ENCODE measurements at regions not wholly inside any gene's neighbourhood (a gene's known extent, or its start where the extent isn't known, plus 50 kb on each side); places are given as distances from the start of the nearest gene placed in this dataset.
A peak's percentile ranks its signal among the peaks of the same experiment; 100 is the strongest.
"Not testable (repeated sequence)": the region's sequence is repeated elsewhere in the genome, so short reads cannot be mapped to it uniquely, and the experiment has no call there.

DNA sequence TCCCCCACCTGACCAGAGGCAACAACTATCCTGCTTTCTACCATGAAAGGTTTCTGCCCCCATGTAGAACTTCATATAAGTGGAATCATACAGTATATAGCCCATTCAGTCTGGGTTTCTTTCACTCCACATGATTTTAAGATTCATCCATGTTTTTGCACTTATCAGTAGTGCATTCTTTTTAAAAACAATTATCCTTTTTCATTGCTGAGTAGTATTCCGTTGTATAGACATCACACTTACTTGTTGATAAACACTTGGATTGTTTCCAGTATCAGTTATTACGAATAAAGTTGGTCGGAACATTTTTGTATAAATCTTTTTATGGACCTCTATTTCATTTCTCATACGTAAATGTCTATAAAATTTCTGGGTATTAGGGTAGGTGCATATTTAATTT, 68.7 kb downstream of the CYCS start:
- Histone ChIP-seq H3K4me3 (ENCODE audit: low read length) (no peak overlapping the region), H3K36me3 (ENCODE audit: insufficient read depth, low read length) (no peaks in the 10 kb centered on the region), H3K9me3 (ENCODE audit: low read length) (no peaks in the 10 kb centered on the region), H3K27me3 (ENCODE audit: insufficient read depth, low read length, poor library complexity, severe bottlenecking) (no peaks in the 10 kb centered on the region), H3K27ac (ENCODE audit: low read depth, low read length) (no peak overlapping the region), H3K4me1 (ENCODE audit: insufficient read depth, low read length) (no peaks in the 10 kb centered on the region)
- no peak overlapping the region for H3K27ac Mint-ChIP-seq
- no peak overlapping the region for H3K4me3 Mint-ChIP-seq
- ChIA-PET POLR2A (no interaction called here), CTCF (no interaction called here)
- peaks cover 8 to 9% of the 10 kb centered on the region in 2 donors for H3K27me3 Mint-ChIP-seq
- no peak for DNase-seq
- H3K4me1 Mint-ChIP-seq, result peaks cover 0 to 2% (median 0%) of the 10 kb centered on the region in 3 donors
- peaks cover 0 to 1% (median 0%) of the 10 kb centered on the region in 3 donors for H3K36me3 Mint-ChIP-seq
- no peaks in the 10 kb centered on the region for H3K9me3 Mint-ChIP-seq

GRCh38 chr7:25055520-25056220, 69.4 kb downstream of the CYCS start:
- H3K36me3 Mint-ChIP-seq, result peaks cover 0 to 1% (median 0%) of the 10 kb centered on the region in 3 donors
- DNase-seq, result no peak

DNA sequence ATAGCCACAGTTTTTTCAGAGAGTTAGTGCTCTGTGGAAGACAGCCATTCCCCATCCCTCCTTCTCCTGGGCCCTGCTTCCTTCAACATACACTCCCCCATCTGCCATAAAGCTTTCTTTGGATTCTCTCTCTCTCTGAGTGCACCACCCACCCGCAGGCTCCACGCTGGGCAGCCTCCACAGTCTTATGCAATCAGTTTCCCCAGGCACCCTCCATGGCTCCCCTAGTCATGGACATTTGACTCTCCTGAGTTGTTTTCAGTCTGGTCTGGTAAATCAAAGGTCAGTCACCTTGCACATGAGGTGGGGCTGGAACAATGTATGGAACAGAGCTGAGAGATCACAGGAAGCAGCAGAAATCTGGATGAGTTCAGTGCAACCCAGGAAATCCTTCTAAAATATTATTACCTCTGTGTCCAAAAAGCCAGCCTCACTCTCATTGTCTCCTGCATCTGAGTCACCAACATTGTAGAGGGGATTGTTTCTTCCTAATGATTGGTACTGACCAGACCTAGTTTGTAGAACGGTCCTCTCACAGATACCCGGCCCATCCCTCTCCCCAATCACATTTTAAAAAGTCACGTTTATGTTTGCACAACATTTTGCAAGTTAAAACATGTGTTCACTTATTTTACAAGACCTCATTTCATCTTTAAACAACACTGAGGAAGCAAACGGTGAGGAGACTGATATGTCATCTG, 70.1 kb downstream of the CYCS start:
- POLR2A ChIA-PET, result no interaction called here
- Mint-ChIP-seq H3K9me3 (no peaks in the 10 kb centered on the region), H3K36me3 (peaks cover 0 to 1% (median 0%) of the 10 kb centered on the region in 3 donors), H3K27ac (no peak overlapping the region), H3K4me1 (peaks cover 0 to 2% (median 0%) of the 10 kb centered on the region in 3 donors), H3K4me3 (no peak overlapping the region), H3K27me3 (peaks cover 6 to 9% of the 10 kb centered on the region in 2 donors)
- H3K4me1 ChIP-seq (ENCODE audit: insufficient read depth, low read length), result no peaks in the 10 kb centered on the region
- H3K4me3 ChIP-seq (ENCODE audit: low read length), result no peak overlapping the region
- H3K9me3 ChIP-seq (ENCODE audit: low read length), result no peaks in the 10 kb centered on the region
- no peaks in the 10 kb centered on the region for H3K27me3 ChIP-seq (ENCODE audit: insufficient read depth, low read length, poor library complexity, severe bottlenecking)
- H3K36me3 ChIP-seq (ENCODE audit: insufficient read depth, low read length), result no peaks in the 10 kb centered on the region
- no peak overlapping the region for H3K27ac ChIP-seq (ENCODE audit: low read depth, low read length)
- no peak for DNase-seq
- CTCF ChIA-PET, result no interaction called here

More at GRCh38 chr7:25055520-25056220, 69.4 kb downstream of the CYCS start:
- H3K27me3 Mint-ChIP-seq, result peaks cover 8 to 9% of the 10 kb centered on the region in 2 donors
- ChIA-PET CTCF (no interaction called here), POLR2A (no interaction called here)
- Histone ChIP-seq H3K27me3 (ENCODE audit: insufficient read depth, low read length, poor library complexity, severe bottlenecking) (no peaks in the 10 kb centered on the region), H3K4me1 (ENCODE audit: insufficient read depth, low read length) (no peaks in the 10 kb centered on the region), H3K27ac (ENCODE audit: low read depth, low read length) (no peak overlapping the region), H3K4me3 (ENCODE audit: low read length) (no peak overlapping the region), H3K9me3 (ENCODE audit: low read length) (no peaks in the 10 kb centered on the region), H3K36me3 (ENCODE audit: insufficient read depth, low read length) (no peaks in the 10 kb centered on the region)
- H3K27ac Mint-ChIP-seq, result no peak overlapping the region
- no peak overlapping the region for H3K4me3 Mint-ChIP-seq
- H3K9me3 Mint-ChIP-seq, result no peaks in the 10 kb centered on the region
- H3K4me1 Mint-ChIP-seq, result peaks cover 0 to 2% (median 0%) of the 10 kb centered on the region in 3 donors

DNA sequence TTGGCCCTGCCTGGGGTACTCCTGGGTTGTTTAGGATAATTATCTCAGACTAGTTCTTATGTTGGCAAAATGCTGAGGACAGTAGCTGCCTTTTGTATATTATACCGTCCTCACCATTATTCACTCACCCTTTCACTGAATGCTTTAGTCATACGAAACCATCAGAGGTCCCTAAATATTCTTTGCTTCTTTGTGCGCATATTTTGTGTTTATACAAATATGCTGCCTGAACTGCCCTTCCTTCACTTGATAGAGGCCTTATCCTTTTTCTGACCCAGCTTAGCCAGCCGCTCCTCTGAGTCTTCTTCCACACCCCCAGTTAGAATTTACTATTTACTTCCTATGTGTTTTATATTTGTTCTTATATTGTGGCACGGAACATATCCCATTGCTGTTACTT, 70.2 kb upstream of the OSBPL3 start:
- no peak overlapping the region for H3K27ac Mint-ChIP-seq
- H3K27me3 Mint-ChIP-seq, result peaks cover 0 to 2% of the 10 kb centered on the region in 2 donors
- Histone ChIP-seq H3K9me3 (ENCODE audit: low read length) (no peaks in the 10 kb centered on the region), H3K36me3 (ENCODE audit: insufficient read depth, low read length) (no peaks in the 10 kb centered on the region), H3K27me3 (ENCODE audit: insufficient read depth, low read length, poor library complexity, severe bottlenecking) (no peaks in the 10 kb centered on the region), H3K4me1 (ENCODE audit: insufficient read depth, low read length) (no peaks in the 10 kb centered on the region), H3K4me3 (ENCODE audit: low read length) (no peak overlapping the region), H3K27ac (ENCODE audit: low read depth, low read length) (no peak overlapping the region)
- no peaks in the 10 kb centered on the region for H3K4me1 Mint-ChIP-seq
- H3K9me3 Mint-ChIP-seq, result no peaks in the 10 kb centered on the region
- no peaks in the 10 kb centered on the region for H3K36me3 Mint-ChIP-seq
- ChIA-PET POLR2A (no interaction called here), CTCF (interaction anchor here (1.6 kb wide), 1 partner anchor 56 kb away, joined by 3 read pairs; no protein-coding TSS in a partner anchor)
- H3K4me3 Mint-ChIP-seq, result no peak overlapping the region
- DNase-seq, result no peak

DNA sequence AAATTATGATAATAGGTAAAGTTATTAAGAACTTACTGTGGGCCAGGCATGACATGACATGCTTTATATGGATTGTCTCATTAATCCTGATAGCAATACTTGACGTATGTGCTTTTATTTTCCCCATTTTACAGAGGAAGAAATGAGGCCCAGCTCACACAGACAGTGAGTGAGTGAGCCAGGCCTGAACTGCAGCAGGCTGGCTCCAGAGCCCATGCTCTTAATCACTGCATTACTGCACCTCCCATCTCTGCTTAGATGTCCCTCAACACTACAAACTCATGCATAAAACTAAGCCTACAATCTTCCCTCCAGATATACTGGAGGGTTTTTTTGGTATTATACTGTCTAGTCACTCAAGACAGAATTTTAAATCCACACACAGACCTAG, 68.5 kb upstream of the OSBPL3 start:
- H3K4me1 Mint-ChIP-seq, result no peaks in the 10 kb centered on the region
- no peaks in the 10 kb centered on the region for H3K36me3 ChIP-seq (ENCODE audit: insufficient read depth, low read length)
- ChIA-PET CTCF (no interaction called here), POLR2A (no interaction called here)
- H3K27me3 Mint-ChIP-seq, result no peaks in the 10 kb centered on the region
- no peaks in the 10 kb centered on the region for H3K9me3 Mint-ChIP-seq
- no peak overlapping the region for H3K27ac Mint-ChIP-seq
- no peak overlapping the region for H3K4me3 Mint-ChIP-seq
- H3K9me3 ChIP-seq (ENCODE audit: low read length), result no peaks in the 10 kb centered on the region
- DNase-seq, result no peak
- no peaks in the 10 kb centered on the region for H3K36me3 Mint-ChIP-seq
- peak overlapping the region; percentile 11 for H3K27ac ChIP-seq (ENCODE audit: low read depth, low read length)
- H3K27me3 ChIP-seq (ENCODE audit: insufficient read depth, low read length, poor library complexity, severe bottlenecking), result no peaks in the 10 kb centered on the region
- H3K4me3 ChIP-seq (ENCODE audit: low read length), result no peak overlapping the region
- H3K4me1 ChIP-seq (ENCODE audit: insufficient read depth, low read length), result no peaks in the 10 kb centered on the region

DNA sequence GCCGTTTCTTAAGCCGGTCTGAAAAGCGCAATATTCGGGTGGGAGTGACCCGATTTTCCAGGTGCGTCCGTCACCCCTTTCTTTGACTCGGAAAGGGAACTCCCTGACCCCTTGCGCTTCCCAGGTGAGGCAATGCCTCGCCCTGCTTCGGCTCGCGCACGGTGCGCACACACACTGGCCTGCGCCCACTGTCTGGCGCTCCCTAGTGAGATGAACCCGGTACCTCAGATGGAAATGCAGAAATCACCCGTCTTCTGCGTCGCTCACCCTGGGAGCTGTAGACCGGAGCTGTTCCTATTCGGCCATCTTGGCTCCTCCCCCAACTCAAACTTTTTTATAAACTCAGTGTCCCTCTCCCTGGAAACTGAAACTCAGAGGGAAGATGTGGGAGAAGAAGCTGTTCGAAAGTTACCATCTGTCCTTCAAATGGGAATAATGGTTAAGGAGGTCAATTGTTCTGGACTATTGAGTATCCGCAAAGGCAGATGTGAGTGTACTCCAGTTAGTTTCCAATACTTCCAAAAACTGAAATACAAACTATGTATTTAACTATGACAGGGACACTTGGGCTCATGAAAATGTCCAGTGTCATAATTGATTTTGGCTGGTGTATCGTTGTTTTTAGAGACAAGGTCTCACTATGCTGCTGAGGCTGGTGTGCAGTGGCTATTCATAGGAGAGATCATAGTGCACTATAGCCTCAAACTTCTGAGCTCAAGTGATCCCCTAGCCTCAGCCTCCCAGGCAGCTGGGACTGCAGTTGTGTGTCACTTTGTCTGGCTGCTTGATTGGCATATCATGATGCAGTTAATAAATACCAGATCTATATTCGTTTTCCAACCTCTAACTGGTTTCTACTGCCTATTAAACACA, 67.8 kb upstream of the OSBPL3 start:
- H3K36me3 ChIP-seq (ENCODE audit: insufficient read depth, low read length); H3K9me3 Mint-ChIP-seq; H3K4me1 Mint-ChIP-seq; H3K27me3 ChIP-seq (ENCODE audit: insufficient read depth, low read length, poor library complexity, severe bottlenecking); H3K36me3 Mint-ChIP-seq; H3K9me3 ChIP-seq (ENCODE audit: low read length); DNase-seq; H3K27ac Mint-ChIP-seq; H3K4me3 ChIP-seq (ENCODE audit: low read length); H3K27me3 Mint-ChIP-seq; H3K4me1 ChIP-seq (ENCODE audit: insufficient read depth, low read length); POLR2A ChIA-PET; CTCF ChIA-PET: not testable (repeated sequence)
- peak overlapping the region in 2 of 7 donors; percentile 25 to 41 for H3K4me3 Mint-ChIP-seq
- peak overlapping the region; percentile 11 for H3K27ac ChIP-seq (ENCODE audit: low read depth, low read length)

- ChIA-PET POLR2A (no interaction called here), CTCF (interaction anchor here (0.8 to 1.5 kb wide), 2 partner anchors 33 to 61 kb away, joined by 3 to 4 read pairs; no protein-coding TSS in a partner anchor)
- Mint-ChIP-seq H3K4me3 (no peak overlapping the region), H3K27ac (peak overlapping the region in 2 of 8 donors; percentile 42 to 70), H3K27me3 (peaks cover 0 to 2% of the 10 kb centered on the region in 2 donors), H3K9me3 (peaks cover 0 to 4% (median 0%) of the 10 kb centered on the region in 5 donors), H3K36me3 (peaks cover 0 to 14% (median 4%) of the 10 kb centered on the region in 3 donors), H3K4me1 (peaks cover 0 to 8% (median 5%) of the 10 kb centered on the region in 3 donors)
- DNase-seq, result no peak
- H3K27me3 ChIP-seq (ENCODE audit: insufficient read depth, low read length, poor library complexity, severe bottlenecking), result no peaks in the 10 kb centered on the region
- H3K36me3 ChIP-seq (ENCODE audit: insufficient read depth, low read length), result no peaks in the 10 kb centered on the region
- no peak overlapping the region for H3K27ac ChIP-seq (ENCODE audit: low read depth, low read length)
- no peaks in the 10 kb centered on the region for H3K4me1 ChIP-seq (ENCODE audit: insufficient read depth, low read length)
- no peak overlapping the region for H3K4me3 ChIP-seq (ENCODE audit: low read length)
- no peaks in the 10 kb centered on the region for H3K9me3 ChIP-seq (ENCODE audit: low read length)
Measured at GRCh38 chr7:25037325-25037724, 57.3 kb upstream of the OSBPL3 start.

DNA sequence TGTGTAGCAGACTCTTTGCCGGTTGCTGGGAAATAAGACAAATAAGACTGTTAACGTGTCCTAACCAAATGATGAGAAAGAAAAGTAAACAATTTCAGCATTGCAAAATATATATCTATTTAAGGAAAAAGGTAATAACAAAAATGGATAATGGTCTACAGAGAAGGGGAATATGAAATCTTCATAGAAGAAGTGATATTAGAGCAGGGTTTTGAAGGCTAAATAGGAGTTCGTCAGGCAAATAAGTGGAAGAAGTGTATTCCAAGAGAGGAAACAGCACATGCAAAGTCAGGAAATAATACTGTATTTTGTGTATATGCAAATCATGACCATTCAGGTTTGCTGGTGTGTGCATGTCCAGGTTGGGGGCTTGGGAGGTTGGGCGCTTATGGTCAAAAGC, 55.3 kb upstream of the OSBPL3 start:
- Histone ChIP-seq H3K27me3 (ENCODE audit: insufficient read depth, low read length, poor library complexity, severe bottlenecking) (no peaks in the 10 kb centered on the region), H3K36me3 (ENCODE audit: insufficient read depth, low read length) (no peaks in the 10 kb centered on the region), H3K4me1 (ENCODE audit: insufficient read depth, low read length) (no peaks in the 10 kb centered on the region), H3K27ac (ENCODE audit: low read depth, low read length) (no peak overlapping the region), H3K4me3 (ENCODE audit: low read length) (no peak overlapping the region), H3K9me3 (ENCODE audit: low read length) (no peaks in the 10 kb centered on the region)
- Mint-ChIP-seq H3K9me3 (peaks cover 0 to 3% (median 0%) of the 10 kb centered on the region in 5 donors), H3K27me3 (peaks cover 0 to 2% of the 10 kb centered on the region in 2 donors), H3K4me1 (peaks cover 13 to 28% (median 26%) of the 10 kb centered on the region in 3 donors), H3K4me3 (no peak overlapping the region), H3K36me3 (peaks cover 0 to 14% (median 4%) of the 10 kb centered on the region in 3 donors), H3K27ac (no peak overlapping the region)
- no peak for DNase-seq
- POLR2A ChIA-PET, result no interaction called here
- CTCF ChIA-PET, result no interaction called here

Data from CD8-positive, alpha-beta memory T cell (primary cell).